Liver (tissue), 3 donors: ENCODE measurements at regions not wholly inside any gene's neighbourhood (a gene's known extent, or its start where the extent isn't known, plus 50 kb on each side); places are given as distances from the start of the nearest gene placed in this dataset.

Experiments
- ATF3 ChIP-seq: IDR thresholded peaks from 2 replicates; pipeline ENCODE4 v1.6.1; 2016; ENCODE audit warnings: antibody characterized with exemption
- CTCF ChIP-seq: fragments of 150-350 bp; IDR thresholded peaks from 2 replicates; pipeline ENCODE4 v1.5.1; 2017; ENCODE audit warnings: improper control_type of control experiment, low read depth, low read length; ENCODE audit not compliant: missing input control
- GABPA ChIP-seq, 2 donors: IDR thresholded peaks in 1 of 2; conservative IDR thresholded peaks in 1 of 2; 2 replicates each; pipeline ENCODE4 v1.6.1; 2016; ENCODE audit warnings: antibody characterized with exemption in 2 of 2, mild to moderate bottlenecking in 1 of 2, moderate library complexity in 1 of 2
- REST ChIP-seq: IDR thresholded peaks from 2 replicates; pipeline ENCODE4 v1.6.1; 2016; ENCODE audit warnings: antibody characterized with exemption, mild to moderate bottlenecking
- TAF1 ChIP-seq: conservative IDR thresholded peaks from 2 replicates; pipeline ENCODE4 v1.6.1; 2016; ENCODE audit warnings: antibody characterized with exemption, mild to moderate bottlenecking
- YY1 ChIP-seq: IDR thresholded peaks from 2 replicates; pipeline ENCODE4 v1.6.1; 2016; ENCODE audit warnings: antibody characterized with exemption, mild to moderate bottlenecking
- donor health status: healthy.
- donor health status: healthy.

GRCh38 chr2:221807706-221808105, 235.6 kb upstream of the EPHA4 start:
- TF ChIP-seq CTCF: no peak
- no peak for TF ChIP-seq YY1
- no peak for TF ChIP-seq GABPA (IDR thresholded peaks at IDR 0.05 in 1 of 2, conservative IDR thresholded peaks at IDR 0.05 in 1 of 2)
- no peak for TF ChIP-seq ATF3
- TF ChIP-seq TAF1: no peak
- no peak for TF ChIP-seq REST
